ENCODE measurements at regions not wholly inside any gene's neighbourhood (a gene's known extent, or its start where the extent isn't known, plus 50 kb on each side); places are given as distances from the start of the nearest gene placed in this dataset.

DNA sequence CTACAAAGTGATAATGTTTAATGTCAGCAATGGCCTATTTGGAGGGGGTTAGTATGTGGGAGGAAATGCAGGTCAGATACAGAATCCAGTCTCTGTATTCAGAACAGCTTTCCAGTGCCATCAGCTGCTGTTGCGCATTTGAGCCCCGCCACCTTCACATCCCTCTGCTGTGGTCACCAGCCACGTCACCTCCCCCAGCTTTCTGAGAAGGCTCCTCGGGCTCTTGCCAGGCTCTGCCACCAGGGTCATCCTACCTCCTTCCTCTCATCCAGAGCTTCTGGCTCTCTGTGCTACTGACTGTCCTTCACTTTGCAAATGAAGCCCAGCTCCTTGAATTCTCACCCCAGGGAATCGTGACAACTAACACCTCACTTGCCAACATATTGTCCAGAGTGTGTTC is 138.8 kb downstream of the PIK3R1 start:
- TF ChIP-seq CSRNP3 (CRISPR knock-in tag; IDR thresholded peaks at IDR 0.05) = no peak
- TF ChIP-seq ZNF565 (CRISPR knock-in tag; conservative IDR thresholded peaks at IDR 0.05; ENCODE audit: low read depth) = no peak
- no peak for TF ChIP-seq ZFP3 (CRISPR knock-in tag; IDR thresholded peaks at IDR 0.05)
- TF ChIP-seq CSDC2 (CRISPR knock-in tag; IDR thresholded peaks at IDR 0.05) = no peak
- TF ChIP-seq ZC3H10 (CRISPR knock-in tag; IDR thresholded peaks at IDR 0.05) = no peak
- no peak for TF ChIP-seq TOX (CRISPR knock-in tag; IDR thresholded peaks at IDR 0.05; ENCODE audit: borderline replicate concordance)
- ATAC-seq = no peak

DNA sequence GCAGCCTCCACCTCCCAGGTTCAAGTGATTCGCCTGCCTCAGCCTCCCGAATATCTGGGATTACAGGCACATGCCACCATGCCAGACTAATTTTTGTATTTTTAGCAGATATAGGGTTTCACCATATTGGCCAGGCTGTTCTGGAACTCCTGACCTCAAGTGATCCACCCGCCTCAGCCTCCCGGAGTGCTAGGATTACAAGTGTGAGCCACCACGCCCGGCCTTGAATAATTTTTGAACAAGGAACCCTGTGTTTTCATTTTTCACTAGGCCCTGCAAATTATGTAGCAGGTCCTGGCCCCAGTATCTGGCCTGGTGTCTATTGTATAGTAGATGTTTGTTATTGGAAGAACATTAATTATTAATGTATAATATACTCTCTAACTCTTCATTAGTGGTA is 140.7 kb downstream of the PIK3R1 start:
- no peak for ATAC-seq
- TF ChIP-seq, protein P1, sequence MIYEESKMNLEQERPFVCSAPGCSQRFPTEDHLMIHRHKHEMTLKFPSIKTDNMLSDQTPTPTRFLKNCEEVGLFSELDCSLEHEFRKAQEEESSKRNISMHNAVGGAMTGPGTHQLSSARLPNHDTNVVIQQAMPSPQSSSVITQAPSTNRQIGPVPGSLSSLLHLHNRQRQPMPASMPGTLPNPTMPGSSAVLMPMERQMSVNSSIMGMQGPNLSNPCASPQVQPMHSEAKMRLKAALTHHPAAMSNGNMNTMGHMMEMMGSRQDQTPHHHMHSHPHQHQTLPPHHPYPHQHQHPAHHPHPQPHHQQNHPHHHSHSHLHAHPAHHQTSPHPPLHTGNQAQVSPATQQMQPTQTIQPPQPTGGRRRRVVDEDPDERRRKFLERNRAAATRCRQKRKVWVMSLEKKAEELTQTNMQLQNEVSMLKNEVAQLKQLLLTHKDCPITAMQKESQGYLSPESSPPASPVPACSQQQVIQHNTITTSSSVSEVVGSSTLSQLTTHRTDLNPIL (CRISPR knock-in tag; IDR thresholded peaks at IDR 0.05; ENCODE audit: low read depth) = no peak
- TF ChIP-seq ZNF70 (CRISPR knock-in tag; IDR thresholded peaks at IDR 0.05) (no peak), ZFP3 (CRISPR knock-in tag; IDR thresholded peaks at IDR 0.05) (no peak), TSHZ2 (CRISPR knock-in tag; IDR thresholded peaks at IDR 0.05) (no peak), ZNF565 (CRISPR knock-in tag; conservative IDR thresholded peaks at IDR 0.05; ENCODE audit: low read depth) (no peak), ESRRG (CRISPR knock-in tag; IDR thresholded peaks at IDR 0.05) (no peak), OSR1 (CRISPR knock-in tag; IDR thresholded peaks at IDR 0.05) (no peak), TCF4 (CRISPR knock-in tag; IDR thresholded peaks at IDR 0.05; ENCODE audit: borderline replicate concordance) (no peak), ZFP30 (CRISPR knock-in tag; IDR thresholded peaks at IDR 0.05) (no peak), ARNTL (CRISPR knock-in tag; IDR thresholded peaks at IDR 0.05; ENCODE audit: borderline replicate concordance, low read depth) (no peak), SNAI2 (CRISPR knock-in tag; IDR thresholded peaks at IDR 0.05) (no peak), BACH2 (CRISPR knock-in tag; IDR thresholded peaks at IDR 0.05; ENCODE audit: borderline replicate concordance) (no peak), CSDC2 (CRISPR knock-in tag; IDR thresholded peaks at IDR 0.05) (no peak), CSRNP3 (CRISPR knock-in tag; IDR thresholded peaks at IDR 0.05) (no peak), ISL1 (CRISPR knock-in tag; IDR thresholded peaks at IDR 0.05) (no peak)
- TF ChIP-seq, protein P2, sequence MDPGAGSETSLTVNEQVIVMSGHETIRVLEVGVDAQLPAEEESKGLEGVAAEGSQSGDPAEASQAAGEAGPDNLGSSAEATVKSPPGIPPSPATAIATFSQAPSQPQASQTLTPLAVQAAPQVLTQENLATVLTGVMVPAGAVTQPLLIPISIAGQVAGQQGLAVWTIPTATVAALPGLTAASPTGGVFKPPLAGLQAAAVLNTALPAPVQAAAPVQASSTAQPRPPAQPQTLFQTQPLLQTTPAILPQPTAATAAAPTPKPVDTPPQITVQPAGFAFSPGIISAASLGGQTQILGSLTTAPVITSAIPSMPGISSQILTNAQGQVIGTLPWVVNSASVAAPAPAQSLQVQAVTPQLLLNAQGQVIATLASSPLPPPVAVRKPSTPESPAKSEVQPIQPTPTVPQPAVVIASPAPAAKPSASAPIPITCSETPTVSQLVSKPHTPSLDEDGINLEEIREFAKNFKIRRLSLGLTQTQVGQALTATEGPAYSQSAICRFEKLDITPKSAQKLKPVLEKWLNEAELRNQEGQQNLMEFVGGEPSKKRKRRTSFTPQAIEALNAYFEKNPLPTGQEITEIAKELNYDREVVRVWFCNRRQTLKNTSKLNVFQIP (CRISPR knock-in tag; IDR thresholded peaks at IDR 0.05; ENCODE audit: borderline replicate concordance, low read depth) = no peak

DNA sequence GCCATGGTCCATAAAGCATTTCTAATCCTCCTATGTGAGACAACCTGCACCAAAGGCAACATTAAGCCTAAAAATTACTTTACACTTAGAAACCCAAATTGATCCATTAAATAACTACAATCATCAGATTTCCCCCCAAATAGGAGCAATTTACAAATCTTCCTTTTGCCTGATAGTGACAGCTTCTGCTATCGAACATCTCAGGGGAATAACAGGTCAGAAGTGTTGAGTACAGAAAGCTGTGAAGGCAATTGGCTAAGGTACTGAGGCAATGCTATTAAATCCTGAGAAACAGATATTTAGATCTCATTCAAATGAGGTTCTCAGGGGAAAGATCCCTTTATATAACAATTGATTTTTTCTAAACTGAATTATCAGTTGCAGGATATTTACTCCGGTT is 141.1 kb downstream of the PIK3R1 start:
- TF ChIP-seq GLIS3 (CRISPR knock-in tag; IDR thresholded peaks at IDR 0.05) = no peak
- ATAC-seq = no peak

DNA sequence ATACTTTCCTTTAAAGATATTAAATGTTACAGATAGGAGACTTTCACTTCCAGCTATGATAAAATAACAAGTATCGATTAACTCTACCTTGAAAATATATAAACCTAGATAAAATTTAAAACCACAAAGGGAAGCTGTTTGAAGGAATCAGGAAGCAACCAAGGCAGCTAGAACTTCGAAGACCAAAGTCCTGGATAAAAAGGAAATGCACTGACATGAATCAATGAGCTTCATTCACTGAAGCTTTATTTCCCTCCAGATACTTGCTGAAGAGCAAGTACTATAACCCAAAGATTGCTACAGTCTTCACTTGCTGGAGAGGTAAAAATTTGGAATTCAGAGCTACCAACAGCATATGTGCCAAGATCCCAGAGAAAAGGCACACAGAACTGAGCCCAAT is 144.1 kb downstream of the PIK3R1 start:
- TF ChIP-seq ZNF565 (CRISPR knock-in tag; conservative IDR thresholded peaks at IDR 0.05; ENCODE audit: low read depth) = no peak
- ATAC-seq = no peak

DNA sequence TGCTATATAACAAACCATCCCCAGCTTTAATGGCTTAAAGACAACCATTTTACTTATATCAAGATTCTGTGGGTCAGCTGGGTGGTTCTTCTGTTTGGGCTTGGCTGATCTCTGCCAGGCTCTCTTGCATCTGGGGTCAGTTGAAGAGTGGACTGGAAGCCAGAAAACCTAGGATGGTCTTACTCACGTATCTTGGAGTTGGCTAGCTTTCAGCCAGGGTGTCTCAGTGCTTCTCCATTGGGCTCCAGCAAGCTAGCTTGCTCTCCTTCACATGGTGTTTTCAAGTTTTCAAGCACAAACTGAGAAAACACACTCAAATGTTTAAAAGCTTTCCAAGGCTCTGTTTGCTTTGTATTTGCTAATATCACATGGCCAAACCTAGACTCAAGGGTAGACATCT is 146.8 kb downstream of the PIK3R1 start:
- ATAC-seq = no peak
- no peak for TF ChIP-seq SNAI2 (CRISPR knock-in tag; IDR thresholded peaks at IDR 0.05)
- TF ChIP-seq CSDC2 (CRISPR knock-in tag; IDR thresholded peaks at IDR 0.05) = no peak

All from SK-N-SH treated with all-trans-retinoic acid at 6 μM for 48 hours (cell line).